ENCODE measurements at regions not wholly inside any gene's neighbourhood (a gene's known extent, or its start where the extent isn't known, plus 50 kb on each side); places are given as distances from the start of the nearest gene placed in this dataset.

GRCh38 chr6:159642995-159643394, 50.0 kb downstream of the SOD2 start:
- Histone ChIP-seq H3K4me1 (no peaks in the 10 kb centered on the region), H3K36me3 (peaks cover 0 to 5% (median 0%) of the 10 kb centered on the region in 3 donors), H3K27me3 (no peaks in the 10 kb centered on the region), H3K4me3 (no peak overlapping the region), H3K27ac (no peak overlapping the region), H3K9me3 (no peaks in the 10 kb centered on the region)
- intact Hi-C loops (cut with DNase I; ENCODE audit: low total_unique reads): no loop called here
- no peak for DNase-seq
- TF ChIP-seq CTCF (IDR thresholded peaks at IDR 0.05): no peak

GRCh38 chr6:159642481-159642880, 50.6 kb downstream of the SOD2 start:
- TF ChIP-seq CTCF (IDR thresholded peaks at IDR 0.05): no peak
- DNase-seq: no peak
- H3K9me3 ChIP-seq: no peaks in the 10 kb centered on the region
- peaks cover 0 to 5% (median 0%) of the 10 kb centered on the region in 3 donors for H3K36me3 ChIP-seq
- H3K27me3 ChIP-seq: no peaks in the 10 kb centered on the region
- intact Hi-C loops (cut with DNase I; ENCODE audit: low total_unique reads): no loop called here
- no peaks in the 10 kb centered on the region for H3K4me1 ChIP-seq
- no peak overlapping the region for H3K27ac ChIP-seq
- no peak overlapping the region for H3K4me3 ChIP-seq

GRCh38 chr6:159640722-159641482, 52.1 kb downstream of the SOD2 start:
- Histone ChIP-seq H3K4me1 (no peaks in the 10 kb centered on the region), H3K27ac (no peak overlapping the region), H3K9me3 (no peaks in the 10 kb centered on the region), H3K4me3 (no peak overlapping the region), H3K36me3 (peaks cover 0 to 5% (median 0%) of the 10 kb centered on the region in 3 donors), H3K27me3 (no peaks in the 10 kb centered on the region)
- no peak for DNase-seq
- no peak for TF ChIP-seq CTCF (IDR thresholded peaks at IDR 0.05)
- intact Hi-C loops (cut with DNase I; ENCODE audit: low total_unique reads): no loop called here

- Histone ChIP-seq H3K36me3 (peaks cover 0 to 5% (median 0%) of the 10 kb centered on the region in 3 donors), H3K4me3 (no peak overlapping the region), H3K27ac (no peak overlapping the region), H3K27me3 (no peaks in the 10 kb centered on the region), H3K4me1 (no peaks in the 10 kb centered on the region), H3K9me3 (no peaks in the 10 kb centered on the region)
- TF ChIP-seq CTCF (IDR thresholded peaks at IDR 0.05): no peak
- intact Hi-C loops (cut with DNase I; ENCODE audit: low total_unique reads): no loop called here
- no peak for DNase-seq
Measured at GRCh38 chr6:159640322-159640721, 52.7 kb downstream of the SOD2 start.

GRCh38 chr6:159639721-159640120, 53.3 kb downstream of the SOD2 start:
- no peaks in the 10 kb centered on the region for H3K4me1 ChIP-seq
- H3K4me3 ChIP-seq: no peak overlapping the region
- DNase-seq: no peak
- intact Hi-C loops (cut with DNase I; ENCODE audit: low total_unique reads): no loop called here
- no peaks in the 10 kb centered on the region for H3K9me3 ChIP-seq
- H3K27ac ChIP-seq: no peak overlapping the region
- H3K36me3 ChIP-seq: peaks cover 0 to 5% (median 0%) of the 10 kb centered on the region in 3 donors
- TF ChIP-seq CTCF (IDR thresholded peaks at IDR 0.05): no peak
- no peaks in the 10 kb centered on the region for H3K27me3 ChIP-seq
